HCEC 1CT (cell line): ENCODE measurements at regions not wholly inside any gene's neighbourhood (a gene's known extent, or its start where the extent isn't known, plus 50 kb on each side); places are given as distances from the start of the nearest gene placed in this dataset.

Source experiments
- DNase-seq: peaks from one replicate; pipeline ENCODE4 v3.0.0-alpha.2; 2017

GRCh38 chr12:39124768-39125167 is 219.4 kb upstream of the CPNE8 start:
- DNase-seq, result no peak

- no peak for DNase-seq
Observed at GRCh38 chr12:39123580-39124253, 218.3 kb upstream of the CPNE8 start.

GRCh38 chr12:39122562-39123204 is 217.3 kb upstream of the CPNE8 start:
- no peak for DNase-seq

- no peak for DNase-seq
Observed at GRCh38 chr12:39116861-39117260, 211.5 kb upstream of the CPNE8 start.

GRCh38 chr12:39112064-39112463 is 206.7 kb upstream of the CPNE8 start:
- DNase-seq, result no peak

- no peak for DNase-seq
Observed at GRCh38 chr12:39105111-39105510, 199.7 kb upstream of the CPNE8 start.

GRCh38 chr12:39103552-39104165 is 198.3 kb upstream of the CPNE8 start:
- peak; percentile 45 for DNase-seq

- DNase-seq, result peak; percentile 69
Observed at GRCh38 chr12:39102474-39103209, 197.3 kb upstream of the CPNE8 start.

- DNase-seq, result no peak
Observed at GRCh38 chr12:39095636-39096330, 190.4 kb upstream of the CPNE8 start.

- DNase-seq, result no peak
Observed at GRCh38 chr12:39081910-39082309, 176.5 kb upstream of the CPNE8 start.

GRCh38 chr12:39077226-39077625 is 171.8 kb upstream of the CPNE8 start:
- no peak for DNase-seq

GRCh38 chr12:39074063-39074462 is 168.7 kb upstream of the CPNE8 start:
- DNase-seq, result no peak

GRCh38 chr12:39072658-39073057 is 167.3 kb upstream of the CPNE8 start:
- DNase-seq, result no peak

GRCh38 chr12:39071611-39072010 is 166.2 kb upstream of the CPNE8 start:
- DNase-seq, result no peak

GRCh38 chr12:39070775-39071174 is 165.4 kb upstream of the CPNE8 start:
- DNase-seq, result no peak

- DNase-seq, result no peak
Observed at GRCh38 chr12:39065455-39065854, 160.1 kb upstream of the CPNE8 start.

- no peak for DNase-seq
Observed at GRCh38 chr12:39064708-39065107, 159.3 kb upstream of the CPNE8 start.

- no peak for DNase-seq
Observed at GRCh38 chr12:39062266-39062996, 157.0 kb upstream of the CPNE8 start.

- no peak for DNase-seq
Observed at GRCh38 chr12:39061576-39061975, 156.2 kb upstream of the CPNE8 start.

GRCh38 chr12:39048395-39048794 is 143.0 kb upstream of the CPNE8 start:
- no peak for DNase-seq

- DNase-seq, result no peak
Observed at GRCh38 chr12:39047539-39048262, 142.3 kb upstream of the CPNE8 start.

GRCh38 chr12:39044754-39045153 is 139.4 kb upstream of the CPNE8 start:
- no peak for DNase-seq
